ENCODE measurements at regions not wholly inside any gene's neighbourhood (a gene's known extent, or its start where the extent isn't known, plus 50 kb on each side); places are given as distances from the start of the nearest gene placed in this dataset.

- no peaks in the 10 kb centered on the region for H3K9me3 Mint-ChIP-seq (ENCODE audit: low read depth, unreplicated experiment)
These were observed 61.0 kb upstream of the ZMYND8 start for GRCh38 chr20:47417245-47418068.

GRCh38 chr20:47418069-47418757 lies 61.7 kb upstream of the ZMYND8 start:
- no TSS peak for BruUV-seq (replicated peaks)
- intact Hi-C loops (cut with micrococcal nuclease; ENCODE audit: unreplicated experiment), result no loop called here
- DNase-seq, result no peak
- H3K4me1 Mint-ChIP-seq (ENCODE audit: low read depth, unreplicated experiment), result peaks cover 17% of the 10 kb centered on the region
- H3K27me3 Mint-ChIP-seq (ENCODE audit: unreplicated experiment), result no peaks in the 10 kb centered on the region
- H3K27ac Mint-ChIP-seq (ENCODE audit: unreplicated experiment), result no peak overlapping the region
- peaks cover 5% of the 10 kb centered on the region for H3K36me3 Mint-ChIP-seq (ENCODE audit: insufficient read depth, unreplicated experiment)
- H3K4me3 Mint-ChIP-seq (ENCODE audit: low read depth, unreplicated experiment), result no peak overlapping the region
- H3K9me3 Mint-ChIP-seq (ENCODE audit: low read depth, unreplicated experiment), result no peaks in the 10 kb centered on the region
- CTCF ChIA-PET, result interaction anchor here (0.7 to 1.4 kb wide), 2 partner anchors 13 kb away, joined by 5 to 9 read pairs; no protein-coding TSS in a partner anchor
- no peak for TF ChIP-seq CTCF (IDR thresholded peaks at IDR 0.05; ENCODE audit: unreplicated experiment)

More at GRCh38 chr20:47417245-47418068, 61.0 kb upstream of the ZMYND8 start:
- CTCF ChIA-PET, result interaction anchor here (1.4 kb wide), 1 partner anchor 12 kb away, joined by 5 read pairs; no protein-coding TSS in a partner anchor
- intact Hi-C loops (cut with micrococcal nuclease; ENCODE audit: unreplicated experiment), result no loop called here
- Mint-ChIP-seq H3K27ac (ENCODE audit: unreplicated experiment) (no peak overlapping the region), H3K4me1 (ENCODE audit: low read depth, unreplicated experiment) (peaks cover 17% of the 10 kb centered on the region), H3K27me3 (ENCODE audit: unreplicated experiment) (no peaks in the 10 kb centered on the region), H3K36me3 (ENCODE audit: insufficient read depth, unreplicated experiment) (peaks cover 5% of the 10 kb centered on the region), H3K4me3 (ENCODE audit: low read depth, unreplicated experiment) (no peak overlapping the region)
- TF ChIP-seq CTCF (IDR thresholded peaks at IDR 0.05; ENCODE audit: unreplicated experiment), result no peak
- no TSS peak for BruUV-seq (replicated peaks)
- no peak for DNase-seq

- no TSS peak for BruUV-seq (replicated peaks)
- intact Hi-C loops (cut with micrococcal nuclease; ENCODE audit: unreplicated experiment), result no loop called here
- CTCF ChIA-PET, result interaction anchor here (0.6 to 0.7 kb wide), 4 partner anchors 20 to 590 kb away, joined by 3 to 5 read pairs (median 4); no protein-coding TSS in a partner anchor
These were observed 63.5 kb upstream of the ZMYND8 start for GRCh38 chr20:47419953-47420514.

More at GRCh38 chr20:47419953-47420514, 63.5 kb upstream of the ZMYND8 start:
- Mint-ChIP-seq H3K27ac (ENCODE audit: unreplicated experiment) (no peak overlapping the region), H3K4me1 (ENCODE audit: low read depth, unreplicated experiment) (peaks cover 17% of the 10 kb centered on the region), H3K27me3 (ENCODE audit: unreplicated experiment) (no peaks in the 10 kb centered on the region), H3K9me3 (ENCODE audit: low read depth, unreplicated experiment) (no peaks in the 10 kb centered on the region), H3K36me3 (ENCODE audit: insufficient read depth, unreplicated experiment) (peaks cover 5% of the 10 kb centered on the region), H3K4me3 (ENCODE audit: low read depth, unreplicated experiment) (no peak overlapping the region)
- TF ChIP-seq CTCF (IDR thresholded peaks at IDR 0.05; ENCODE audit: unreplicated experiment), result no peak
- DNase-seq, result no peak

Data from Calu3 (cell line).